H9 (cell line): ENCODE measurements at regions not wholly inside any gene's neighbourhood (a gene's known extent, or its start where the extent isn't known, plus 50 kb on each side); places are given as distances from the start of the nearest gene placed in this dataset.

Source experiments
- DNase-seq: peaks from one replicate; pipeline ENCODE4 v3.0.0-alpha.2; 2017
- H2AFZ ChIP-seq: one replicate; pipeline ENCODE4 v1.6.1; 2013; ENCODE audit warnings: mild to moderate bottlenecking, low read length, control low read depth, moderate library complexity
- H2AK5ac ChIP-seq: 2 replicates; pipeline ENCODE4 v1.6.1; 2013; ENCODE audit warnings: low read length, control low read depth, mixed read lengths; ENCODE audit not compliant: insufficient read length
- H2BK120ac ChIP-seq: one replicate; pipeline ENCODE4 v1.6.1; 2013; ENCODE audit warnings: low read depth, mild to moderate bottlenecking, low read length, control low read depth, inconsistent platforms; ENCODE audit not compliant: poor library complexity, severe bottlenecking
- H2BK12ac ChIP-seq: 2 replicates; pipeline ENCODE4 v1.6.1; 2013; ENCODE audit warnings: low read length, control low read depth, mixed read lengths, low read depth; ENCODE audit not compliant: insufficient read length
- H2BK15ac ChIP-seq: 2 replicates; pipeline ENCODE4 v1.6.1; 2013; ENCODE audit warnings: low read depth, low read length, control low read depth
- H2BK20ac ChIP-seq: one replicate; pipeline ENCODE4 v1.6.1; 2013; ENCODE audit warnings: low read depth, mild to moderate bottlenecking, low read length, control low read depth, inconsistent platforms; ENCODE audit not compliant: poor library complexity, severe bottlenecking
- H2BK5ac ChIP-seq: 2 replicates; pipeline ENCODE4 v1.6.1; 2013; ENCODE audit warnings: low read length, control low read depth, mixed read lengths; ENCODE audit not compliant: insufficient read length
- H3K14ac ChIP-seq: 2 replicates; pipeline ENCODE4 v1.6.1; 2013; ENCODE audit warnings: low read length, control low read depth; ENCODE audit not compliant: insufficient read depth
- H3K18ac ChIP-seq: 2 replicates; pipeline ENCODE4 v1.6.1; 2013; ENCODE audit warnings: low read depth, mild to moderate bottlenecking, mixed read lengths, low read length, control low read depth; ENCODE audit not compliant: insufficient read length
- H3K23ac ChIP-seq: 2 replicates; pipeline ENCODE4 v1.6.1; 2013; ENCODE audit warnings: low read length, control low read depth, mixed read lengths, low read depth; ENCODE audit not compliant: insufficient read length
- H3K23me2 ChIP-seq: 2 replicates; pipeline ENCODE4 v1.6.1; 2013; ENCODE audit warnings: low read depth, mild to moderate bottlenecking, mixed read lengths, low read length, control low read depth; ENCODE audit not compliant: insufficient read length, poor library complexity, severe bottlenecking
- H3K27ac ChIP-seq: 2 replicates; pipeline ENCODE4 v1.5.1; 2013; ENCODE audit warnings: low read length, control low read depth, mixed read lengths, low read depth; ENCODE audit not compliant: insufficient read length
- H3K27me3 ChIP-seq: 2 replicates; pipeline ENCODE4 v1.6.1; 2013; ENCODE audit warnings: low read length, control low read depth, inconsistent platforms; ENCODE audit not compliant: insufficient read depth
- H3K4ac ChIP-seq: 2 replicates; pipeline ENCODE4 v1.6.1; 2013; ENCODE audit warnings: low read depth, mild to moderate bottlenecking, control low read depth, inconsistent platforms, low read length, moderate library complexity
- H3K4me1 ChIP-seq: 2 replicates; pipeline ENCODE4 v1.6.1; 2013; ENCODE audit warnings: low read length, control low read depth, inconsistent platforms; ENCODE audit not compliant: insufficient read depth
- H3K4me2 ChIP-seq: 2 replicates; pipeline ENCODE4 v1.6.1; 2013; ENCODE audit warnings: low read length, control low read depth, mixed read lengths; ENCODE audit not compliant: insufficient read length, insufficient read depth
- H3K56ac ChIP-seq: 2 replicates; pipeline ENCODE4 v1.6.1; 2013; ENCODE audit warnings: low read depth, mild to moderate bottlenecking, mixed read lengths, low read length, control low read depth; ENCODE audit not compliant: insufficient read length
- H3K79me1 ChIP-seq: 2 replicates; pipeline ENCODE4 v1.6.1; 2013; ENCODE audit warnings: low read depth, mild to moderate bottlenecking, moderate library complexity, low read length, control low read depth, inconsistent platforms; ENCODE audit not compliant: insufficient read depth, poor library complexity, severe bottlenecking
- H3K79me2 ChIP-seq: 2 replicates; pipeline ENCODE4 v1.6.1; 2013; ENCODE audit warnings: low read length, control low read depth, inconsistent platforms; ENCODE audit not compliant: insufficient read depth
- H3K9ac ChIP-seq: 2 replicates; pipeline ENCODE4 v1.6.1; 2013; ENCODE audit warnings: low read length, control low read depth, mixed read lengths; ENCODE audit not compliant: insufficient read length; ENCODE audit errors: extremely low read depth
- H3K9me3 ChIP-seq: one replicate; pipeline ENCODE4 v1.6.1; 2013; ENCODE audit warnings: low read depth, low read length, inconsistent platforms; ENCODE audit not compliant: control insufficient read depth
- H3T11ph ChIP-seq: one replicate; pipeline ENCODE4 v1.6.1; 2013; ENCODE audit warnings: mild to moderate bottlenecking, low read length, control low read depth, inconsistent platforms
- H4K20me1 ChIP-seq: one replicate; pipeline ENCODE4 v1.6.1; 2013; ENCODE audit not compliant: control insufficient read depth, insufficient read length, insufficient read depth
- H4K5ac ChIP-seq: 2 replicates; pipeline ENCODE4 v1.6.1; 2013; ENCODE audit warnings: low read depth, mild to moderate bottlenecking, mixed read lengths, low read length, control low read depth; ENCODE audit not compliant: insufficient read length
- H4K8ac ChIP-seq: replicated peaks from 2 replicates; pipeline ENCODE4 v1.6.1; 2013; ENCODE audit warnings: low read length, control low read depth, mixed read lengths, low read depth; ENCODE audit not compliant: insufficient read length
- H4K91ac ChIP-seq: 2 replicates; pipeline ENCODE4 v1.6.1; 2013; ENCODE audit warnings: low read depth, mild to moderate bottlenecking, moderate library complexity, mixed read lengths, low read length, control low read depth; ENCODE audit not compliant: insufficient read length
- H3K27ac Mint-ChIP-seq, 3 experiments: 2 replicates in 2 of 3; 3 replicates in 1 of 3; pipeline ENCODE4 v1.8.0; 2020 to 2021; ENCODE audit warnings: mixed read lengths in 3 of 3, mild to moderate bottlenecking in 1 of 3, moderate library complexity in 1 of 3
- H3K27me3 Mint-ChIP-seq: 2 replicates; pipeline ENCODE4 v1.8.0; 2021; ENCODE audit warnings: low read depth, mild to moderate bottlenecking, moderate library complexity, mixed read lengths
- H3K36me3 Mint-ChIP-seq, 3 experiments: 2 replicates in 2 of 3; 3 replicates in 1 of 3; pipeline ENCODE4 v1.8.0; 2020 to 2021; ENCODE audit warnings: low read depth in 3 of 3, mixed read lengths in 3 of 3; ENCODE audit not compliant: insufficient read depth in 1 of 3
- H3K4me1 Mint-ChIP-seq, 2 experiments: 2 replicates each; pipeline ENCODE4 v1.8.0; 2020; ENCODE audit warnings: mixed read lengths in 2 of 2
- H3K4me3 Mint-ChIP-seq, 2 experiments: 2 replicates in 1 of 2; 3 replicates in 1 of 2; pipeline ENCODE4 v1.8.0; 2020 to 2021; ENCODE audit warnings: mild to moderate bottlenecking in 2 of 2, mixed read lengths in 2 of 2, moderate library complexity in 1 of 2
- H3K9me3 Mint-ChIP-seq, 2 experiments: 2 replicates in 1 of 2; 3 replicates in 1 of 2; pipeline ENCODE4 v1.8.0; 2020; ENCODE audit warnings: mild to moderate bottlenecking in 2 of 2, mixed read lengths in 2 of 2, moderate library complexity in 1 of 2
- CTCF ChIP-seq: fragments of 200-600 bp; sonication (generic); conservative IDR thresholded peaks from 3 replicates; pipeline ENCODE4 v1.8.0; 2021; ENCODE audit warnings: antibody characterized with exemption, mild to moderate bottlenecking
- WGBS: extraction: QIAGEN DNeasy Blood & Tissue Kit; methylation state at CpG from one replicate; pipeline ENCODE4 v1.1.7; 2013; ENCODE audit warnings: missing lambda C conversion rate, low lambda C conversion rate, mixed read lengths; ENCODE audit not compliant: insufficient read length; ENCODE audit errors: extremely low coverage; 5-methylcytosine and 5-hydroxymethylcytosine counted together

GRCh38 chrX:112577146-112577545 is 102.6 kb downstream of the LHFPL1 start:
- Histone ChIP-seq H3K4me2 (no peak overlapping the region), H3K23me2 (no peaks in the 10 kb centered on the region), H3K27me3 (no peaks in the 10 kb centered on the region), H3K18ac (no peak overlapping the region), H4K8ac (no peak overlapping the region), H2AFZ (no peak overlapping the region), H3K79me1 (no peaks in the 10 kb centered on the region), H2BK120ac (no peak overlapping the region), H2BK15ac (no peak overlapping the region), H4K20me1 (no peaks in the 10 kb centered on the region), H3K56ac (no peak overlapping the region), H3K14ac (no peak overlapping the region), H3K79me2 (no peaks in the 10 kb centered on the region), H3K4ac (no peak overlapping the region), H3K9ac (no peak overlapping the region), H3T11ph (no peak overlapping the region), H3K27ac (no peak overlapping the region), H2AK5ac (no peak overlapping the region), H3K23ac (no peak overlapping the region), H4K5ac (no peak overlapping the region), H2BK12ac (no peak overlapping the region), H3K4me1 (no peaks in the 10 kb centered on the region), H4K91ac (no peak overlapping the region), H2BK5ac (no peak overlapping the region), H3K9me3 (no peaks in the 10 kb centered on the region), H2BK20ac (no peak overlapping the region)
- WGBS: no CpG with 5 or more reads among the region's 2 CpGs
- no peak for DNase-seq
- H3K27me3 Mint-ChIP-seq: peaks cover 6% of the 10 kb centered on the region
- H3K36me3 Mint-ChIP-seq: peaks cover 6 to 26% (median 9%) of the 10 kb centered on the region in 3 experiments
- peaks cover 9 to 10% of the 10 kb centered on the region in 2 experiments for H3K4me1 Mint-ChIP-seq
- H3K4me3 Mint-ChIP-seq: no peak overlapping the region
- H3K27ac Mint-ChIP-seq: no peak overlapping the region
- peaks cover 22 to 30% of the 10 kb centered on the region in 2 experiments for H3K9me3 Mint-ChIP-seq
- no peak for TF ChIP-seq CTCF
